SK-N-SH treated with all-trans-retinoic acid at 6 μM for 48 hours (cell line): ENCODE measurements at regions not wholly inside any gene's neighbourhood (a gene's known extent, or its start where the extent isn't known, plus 50 kb on each side); places are given as distances from the start of the nearest gene placed in this dataset.

ENCODE experiments used
- ATAC-seq: fragments of 200-7000 bp; cut with Tn5 transposase; 3 replicates; pipeline ENCODE4 v1.9.1; 2020; ENCODE audit warnings: mild to moderate bottlenecking, moderate library complexity
- BACH2 ChIP-seq: fragments of 250-450 bp; sonication (Bioruptor Pico); IDR thresholded peaks from 2 replicates; pipeline ENCODE4 v1.9.0; 2021; ENCODE audit warnings: mild to moderate bottlenecking, borderline replicate concordance
- CSDC2 ChIP-seq: fragments of 250-450 bp; sonication (Bioruptor Pico); IDR thresholded peaks from 2 replicates; pipeline ENCODE4 v1.5.0; 2020; ENCODE audit warnings: mild to moderate bottlenecking, moderate library complexity
- ESRRG ChIP-seq: fragments of 250-450 bp; sonication (Bioruptor Pico); IDR thresholded peaks from 2 replicates; pipeline ENCODE4 v1.6.1; 2021; ENCODE audit warnings: mild to moderate bottlenecking
- GLIS3 ChIP-seq: fragments of 250-450 bp; sonication (Bioruptor Pico); IDR thresholded peaks from 2 replicates; pipeline ENCODE4 v1.5.0; 2020; ENCODE audit warnings: mild to moderate bottlenecking, moderate library complexity
- ISL1 ChIP-seq: fragments of 250-450 bp; sonication (Bioruptor Pico); IDR thresholded peaks from 2 replicates; pipeline ENCODE4 v2.1.2; 2022; ENCODE audit warnings: mild to moderate bottlenecking, moderate library complexity
- OSR1 ChIP-seq: fragments of 250-450 bp; sonication (Bioruptor Pico); IDR thresholded peaks from 2 replicates; pipeline ENCODE4 v1.8.0; 2022; ENCODE audit warnings: moderate library complexity, mild to moderate bottlenecking, inconsistent platforms
- PPARA ChIP-seq: fragments of 250-450 bp; sonication (Bioruptor Pico); IDR thresholded peaks from 2 replicates; pipeline ENCODE4 v1.5.0; 2020; ENCODE audit warnings: mild to moderate bottlenecking, borderline replicate concordance
- RARB ChIP-seq: fragments of 250-450 bp; sonication (Bioruptor Pico); IDR thresholded peaks from 2 replicates; pipeline ENCODE4 v1.8.0; 2021; ENCODE audit warnings: mild to moderate bottlenecking, moderate library complexity
- SNAI2 ChIP-seq: fragments of 250-450 bp; sonication (Bioruptor Pico); IDR thresholded peaks from 2 replicates; pipeline ENCODE4 v1.5.0; 2020; ENCODE audit warnings: mild to moderate bottlenecking, moderate library complexity
- TCF4 ChIP-seq: fragments of 250-450 bp; sonication (Bioruptor Pico); IDR thresholded peaks from 2 replicates; pipeline ENCODE4 v1.8.0; 2021; ENCODE audit warnings: mild to moderate bottlenecking, moderate library complexity, borderline replicate concordance
- TOX ChIP-seq: fragments of 250-450 bp; sonication (Bioruptor Pico); IDR thresholded peaks from 2 replicates; pipeline ENCODE4 v1.8.0; 2021; ENCODE audit warnings: mild to moderate bottlenecking, moderate library complexity, borderline replicate concordance
- ZC3H10 ChIP-seq: fragments of 250-450 bp; sonication (Bioruptor Pico); IDR thresholded peaks from 2 replicates; pipeline ENCODE4 v1.5.1; 2021; ENCODE audit warnings: mild to moderate bottlenecking, moderate library complexity
- ZFP30 ChIP-seq: fragments of 450-650 bp; formaldehyde crosslinking; IDR thresholded peaks from 2 replicates; pipeline ENCODE4 v1.5.0; 2022; ENCODE audit warnings: mild to moderate bottlenecking, moderate library complexity
- ZNF565 ChIP-seq: fragments of 450-650 bp; formaldehyde crosslinking; conservative IDR thresholded peaks from 2 replicates; pipeline ENCODE4 v1.5.0; 2020; ENCODE audit warnings: low read depth, mild to moderate bottlenecking, moderate library complexity
- ZNF70 ChIP-seq: fragments of 450-650 bp; formaldehyde crosslinking; IDR thresholded peaks from 2 replicates; pipeline ENCODE4 v1.5.0; 2020; ENCODE audit warnings: mild to moderate bottlenecking, moderate library complexity
- ZNF8 ChIP-seq: fragments of 450-650 bp; formaldehyde crosslinking; IDR thresholded peaks from 2 replicates; pipeline ENCODE4 v1.5.0; 2020; ENCODE audit warnings: mild to moderate bottlenecking, moderate library complexity
- TF ChIP-seq, protein P1 (sequence below): fragments of 250-450 bp; sonication (Bioruptor Pico); IDR thresholded peaks from 2 replicates; pipeline ENCODE4 v1.5.0; 2020; ENCODE audit warnings: mild to moderate bottlenecking, moderate library complexity
- TF ChIP-seq, protein P2 (sequence below): fragments of 250-450 bp; sonication (Bioruptor Pico); IDR thresholded peaks from 2 replicates; pipeline ENCODE4 v1.5.1; 2021; ENCODE audit warnings: mild to moderate bottlenecking, moderate library complexity
- TF ChIP-seq, protein P3 (sequence below): fragments of 250-450 bp; sonication (Bioruptor Pico); IDR thresholded peaks from 2 replicates; pipeline ENCODE4 v1.8.0; 2021; ENCODE audit warnings: low read depth, mild to moderate bottlenecking, moderate library complexity, borderline replicate concordance
- TF ChIP-seq, protein P4 (sequence below): fragments of 250-450 bp; sonication (Bioruptor Pico); IDR thresholded peaks from 2 replicates; pipeline ENCODE4 v1.8.0; 2020; ENCODE audit warnings: mild to moderate bottlenecking, moderate library complexity, borderline replicate concordance
- TF ChIP-seq, protein P5 (sequence below): fragments of 250-450 bp; sonication (Bioruptor Pico); IDR thresholded peaks from 2 replicates; pipeline ENCODE4 v1.5.1; 2020; ENCODE audit warnings: low read depth, mild to moderate bottlenecking, moderate library complexity

DNA sequence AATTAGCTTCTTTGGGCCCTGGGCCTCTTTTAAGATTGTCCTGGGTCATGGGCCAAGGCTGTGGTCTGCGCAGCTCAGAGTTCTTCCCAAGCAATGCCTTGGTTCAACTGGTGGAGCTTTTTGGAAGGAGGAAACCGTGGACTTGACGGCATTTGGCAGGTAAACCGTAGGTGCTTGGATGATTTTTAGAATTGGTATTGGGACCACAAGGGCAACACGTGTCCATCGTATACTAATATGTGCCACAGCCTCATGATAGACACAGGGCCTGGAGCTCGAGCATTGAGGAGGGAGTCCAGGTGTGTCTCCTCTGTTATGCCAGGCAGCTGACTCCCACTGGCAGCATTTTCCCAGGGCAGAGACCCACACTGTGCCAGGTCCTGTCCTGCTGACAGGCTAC lies 120.9 kb upstream of the PITX1 start:
- no peak for ATAC-seq
- TF ChIP-seq PPARA (CRISPR knock-in tag) (no peak), ZNF8 (no peak), GLIS3 (CRISPR knock-in tag) (no peak), RARB (CRISPR knock-in tag) (no peak), ZNF70 (CRISPR knock-in tag) (no peak), ISL1 (no peak), TCF4 (no peak), ZNF565 (no peak), ZFP30 (CRISPR knock-in tag) (no peak), ESRRG (no peak), SNAI2 (CRISPR knock-in tag) (no peak), OSR1 (CRISPR knock-in tag) (no peak), TOX (CRISPR knock-in tag) (no peak)
- TF ChIP-seq, protein P1, sequence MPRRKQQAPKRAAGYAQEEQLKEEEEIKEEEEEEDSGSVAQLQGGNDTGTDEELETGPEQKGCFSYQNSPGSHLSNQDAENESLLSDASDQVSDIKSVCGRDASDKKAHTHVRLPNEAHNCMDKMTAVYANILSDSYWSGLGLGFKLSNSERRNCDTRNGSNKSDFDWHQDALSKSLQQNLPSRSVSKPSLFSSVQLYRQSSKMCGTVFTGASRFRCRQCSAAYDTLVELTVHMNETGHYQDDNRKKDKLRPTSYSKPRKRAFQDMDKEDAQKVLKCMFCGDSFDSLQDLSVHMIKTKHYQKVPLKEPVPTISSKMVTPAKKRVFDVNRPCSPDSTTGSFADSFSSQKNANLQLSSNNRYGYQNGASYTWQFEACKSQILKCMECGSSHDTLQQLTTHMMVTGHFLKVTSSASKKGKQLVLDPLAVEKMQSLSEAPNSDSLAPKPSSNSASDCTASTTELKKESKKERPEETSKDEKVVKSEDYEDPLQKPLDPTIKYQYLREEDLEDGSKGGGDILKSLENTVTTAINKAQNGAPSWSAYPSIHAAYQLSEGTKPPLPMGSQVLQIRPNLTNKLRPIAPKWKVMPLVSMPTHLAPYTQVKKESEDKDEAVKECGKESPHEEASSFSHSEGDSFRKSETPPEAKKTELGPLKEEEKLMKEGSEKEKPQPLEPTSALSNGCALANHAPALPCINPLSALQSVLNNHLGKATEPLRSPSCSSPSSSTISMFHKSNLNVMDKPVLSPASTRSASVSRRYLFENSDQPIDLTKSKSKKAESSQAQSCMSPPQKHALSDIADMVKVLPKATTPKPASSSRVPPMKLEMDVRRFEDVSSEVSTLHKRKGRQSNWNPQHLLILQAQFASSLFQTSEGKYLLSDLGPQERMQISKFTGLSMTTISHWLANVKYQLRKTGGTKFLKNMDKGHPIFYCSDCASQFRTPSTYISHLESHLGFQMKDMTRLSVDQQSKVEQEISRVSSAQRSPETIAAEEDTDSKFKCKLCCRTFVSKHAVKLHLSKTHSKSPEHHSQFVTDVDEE (CRISPR knock-in tag), result no peak
- TF ChIP-seq, protein P2, sequence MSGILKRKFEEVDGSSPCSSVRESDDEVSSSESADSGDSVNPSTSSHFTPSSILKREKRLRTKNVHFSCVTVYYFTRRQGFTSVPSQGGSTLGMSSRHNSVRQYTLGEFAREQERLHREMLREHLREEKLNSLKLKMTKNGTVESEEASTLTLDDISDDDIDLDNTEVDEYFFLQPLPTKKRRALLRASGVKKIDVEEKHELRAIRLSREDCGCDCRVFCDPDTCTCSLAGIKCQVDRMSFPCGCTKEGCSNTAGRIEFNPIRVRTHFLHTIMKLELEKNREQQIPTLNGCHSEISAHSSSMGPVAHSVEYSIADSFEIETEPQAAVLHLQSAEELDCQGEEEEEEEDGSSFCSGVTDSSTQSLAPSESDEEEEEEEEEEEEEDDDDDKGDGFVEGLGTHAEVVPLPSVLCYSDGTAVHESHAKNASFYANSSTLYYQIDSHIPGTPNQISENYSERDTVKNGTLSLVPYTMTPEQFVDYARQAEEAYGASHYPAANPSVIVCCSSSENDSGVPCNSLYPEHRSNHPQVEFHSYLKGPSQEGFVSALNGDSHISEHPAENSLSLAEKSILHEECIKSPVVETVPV (CRISPR knock-in tag), result no peak
- TF ChIP-seq, protein P3, sequence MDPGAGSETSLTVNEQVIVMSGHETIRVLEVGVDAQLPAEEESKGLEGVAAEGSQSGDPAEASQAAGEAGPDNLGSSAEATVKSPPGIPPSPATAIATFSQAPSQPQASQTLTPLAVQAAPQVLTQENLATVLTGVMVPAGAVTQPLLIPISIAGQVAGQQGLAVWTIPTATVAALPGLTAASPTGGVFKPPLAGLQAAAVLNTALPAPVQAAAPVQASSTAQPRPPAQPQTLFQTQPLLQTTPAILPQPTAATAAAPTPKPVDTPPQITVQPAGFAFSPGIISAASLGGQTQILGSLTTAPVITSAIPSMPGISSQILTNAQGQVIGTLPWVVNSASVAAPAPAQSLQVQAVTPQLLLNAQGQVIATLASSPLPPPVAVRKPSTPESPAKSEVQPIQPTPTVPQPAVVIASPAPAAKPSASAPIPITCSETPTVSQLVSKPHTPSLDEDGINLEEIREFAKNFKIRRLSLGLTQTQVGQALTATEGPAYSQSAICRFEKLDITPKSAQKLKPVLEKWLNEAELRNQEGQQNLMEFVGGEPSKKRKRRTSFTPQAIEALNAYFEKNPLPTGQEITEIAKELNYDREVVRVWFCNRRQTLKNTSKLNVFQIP (CRISPR knock-in tag), result no peak
- TF ChIP-seq, protein P4, sequence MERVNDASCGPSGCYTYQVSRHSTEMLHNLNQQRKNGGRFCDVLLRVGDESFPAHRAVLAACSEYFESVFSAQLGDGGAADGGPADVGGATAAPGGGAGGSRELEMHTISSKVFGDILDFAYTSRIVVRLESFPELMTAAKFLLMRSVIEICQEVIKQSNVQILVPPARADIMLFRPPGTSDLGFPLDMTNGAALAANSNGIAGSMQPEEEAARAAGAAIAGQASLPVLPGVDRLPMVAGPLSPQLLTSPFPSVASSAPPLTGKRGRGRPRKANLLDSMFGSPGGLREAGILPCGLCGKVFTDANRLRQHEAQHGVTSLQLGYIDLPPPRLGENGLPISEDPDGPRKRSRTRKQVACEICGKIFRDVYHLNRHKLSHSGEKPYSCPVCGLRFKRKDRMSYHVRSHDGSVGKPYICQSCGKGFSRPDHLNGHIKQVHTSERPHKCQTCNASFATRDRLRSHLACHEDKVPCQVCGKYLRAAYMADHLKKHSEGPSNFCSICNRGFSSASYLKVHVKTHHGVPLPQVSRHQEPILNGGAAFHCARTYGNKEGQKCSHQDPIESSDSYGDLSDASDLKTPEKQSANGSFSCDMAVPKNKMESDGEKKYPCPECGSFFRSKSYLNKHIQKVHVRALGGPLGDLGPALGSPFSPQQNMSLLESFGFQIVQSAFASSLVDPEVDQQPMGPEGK (CRISPR knock-in tag), result no peak

GRCh38 chr5:135154197-135154596 lies 120.2 kb upstream of the PITX1 start:
- no peak for ATAC-seq
- TF ChIP-seq, protein P5, sequence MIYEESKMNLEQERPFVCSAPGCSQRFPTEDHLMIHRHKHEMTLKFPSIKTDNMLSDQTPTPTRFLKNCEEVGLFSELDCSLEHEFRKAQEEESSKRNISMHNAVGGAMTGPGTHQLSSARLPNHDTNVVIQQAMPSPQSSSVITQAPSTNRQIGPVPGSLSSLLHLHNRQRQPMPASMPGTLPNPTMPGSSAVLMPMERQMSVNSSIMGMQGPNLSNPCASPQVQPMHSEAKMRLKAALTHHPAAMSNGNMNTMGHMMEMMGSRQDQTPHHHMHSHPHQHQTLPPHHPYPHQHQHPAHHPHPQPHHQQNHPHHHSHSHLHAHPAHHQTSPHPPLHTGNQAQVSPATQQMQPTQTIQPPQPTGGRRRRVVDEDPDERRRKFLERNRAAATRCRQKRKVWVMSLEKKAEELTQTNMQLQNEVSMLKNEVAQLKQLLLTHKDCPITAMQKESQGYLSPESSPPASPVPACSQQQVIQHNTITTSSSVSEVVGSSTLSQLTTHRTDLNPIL (CRISPR knock-in tag), result no peak
- no peak for TF ChIP-seq ESRRG
- TF ChIP-seq CSDC2 (CRISPR knock-in tag), result no peak
- no peak for TF ChIP-seq PPARA (CRISPR knock-in tag)
- TF ChIP-seq TCF4, result no peak
- TF ChIP-seq OSR1 (CRISPR knock-in tag), result no peak
- no peak for TF ChIP-seq ZNF565
- no peak for TF ChIP-seq ZC3H10 (CRISPR knock-in tag)
- TF ChIP-seq BACH2 (CRISPR knock-in tag), result no peak
- TF ChIP-seq, protein P4 (CRISPR knock-in tag), result no peak
- TF ChIP-seq ZFP30 (CRISPR knock-in tag), result no peak
